ENCODE measurements at regions not wholly inside any gene's neighbourhood (a gene's known extent, or its start where the extent isn't known, plus 50 kb on each side); places are given as distances from the start of the nearest gene placed in this dataset.

- DNase-seq: no peak
These were observed 52.5 kb upstream of the PLEKHG7 start for GRCh38 chr12:92650228-92650822.

GRCh38 chr12:92649511-92650227, 53.1 kb upstream of the PLEKHG7 start:
- DNase-seq: peak; percentile 47

DNA sequence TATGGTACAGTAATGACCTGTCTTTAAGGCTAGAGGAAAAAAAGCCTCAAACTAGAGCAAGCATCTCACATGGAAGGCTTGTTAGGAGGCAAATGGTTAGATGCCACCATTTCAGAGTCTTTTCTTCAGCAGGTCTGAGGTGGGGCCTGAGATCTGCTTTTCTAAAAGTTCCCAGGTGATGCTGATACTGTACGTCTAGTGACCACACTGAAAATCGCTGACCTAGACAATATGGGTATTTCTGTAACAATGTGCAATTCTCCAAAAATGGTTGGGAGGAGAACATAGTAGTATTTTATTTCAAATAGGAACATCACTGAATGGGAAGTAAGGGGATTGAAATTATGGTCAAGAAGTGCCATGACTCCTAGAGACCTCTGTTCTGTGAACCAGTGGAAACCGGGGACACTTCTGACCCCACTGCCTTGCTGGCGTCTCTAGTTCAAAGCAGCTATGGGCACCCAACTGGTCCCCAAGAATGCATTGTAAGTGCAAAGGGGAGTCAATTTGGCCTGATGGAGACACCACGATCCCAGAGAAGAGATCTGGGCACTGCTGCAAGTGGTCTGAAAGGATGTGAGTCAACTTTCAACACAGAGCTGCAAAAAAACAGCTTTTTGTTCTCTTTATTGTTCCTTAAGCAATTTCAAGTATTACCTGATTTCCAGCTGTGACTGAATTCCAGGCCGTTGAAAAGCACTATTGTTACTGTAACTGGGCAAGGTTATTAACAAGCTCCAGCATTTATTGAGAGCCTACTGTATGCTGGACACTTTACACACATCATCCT, 54.4 kb upstream of the PLEKHG7 start:
- no peak for DNase-seq

- DNase-seq: no peak
These were observed 61.5 kb upstream of the PLEKHG7 start for GRCh38 chr12:92641291-92641690.

- no peak for DNase-seq
These were observed 62.1 kb upstream of the PLEKHG7 start for GRCh38 chr12:92640691-92641090.

DNA sequence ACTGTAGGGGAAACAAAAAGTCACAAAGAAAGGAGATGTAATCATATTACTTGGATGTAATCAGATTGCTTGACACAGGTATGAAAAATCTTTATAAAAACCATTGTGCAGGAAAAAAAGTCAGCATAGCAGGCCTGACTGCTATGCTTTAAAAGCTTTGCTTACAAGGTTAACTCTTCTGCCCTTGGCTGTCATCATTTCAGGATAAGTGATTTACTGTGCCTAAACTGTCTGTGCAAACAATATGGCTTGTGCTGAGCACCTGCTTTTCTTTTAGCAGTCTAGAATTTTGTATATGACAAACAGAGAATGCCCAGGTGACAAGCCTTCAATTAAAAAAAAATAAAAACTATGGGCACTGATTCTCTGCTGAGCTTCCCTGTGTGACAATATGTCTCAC, 63.8 kb upstream of the PLEKHG7 start:
- DNase-seq: no peak

GRCh38 chr12:92634730-92635129, 68.1 kb upstream of the PLEKHG7 start:
- DNase-seq: no peak

GRCh38 chr12:92634202-92634601, 68.6 kb upstream of the PLEKHG7 start:
- DNase-seq: no peak

DNA sequence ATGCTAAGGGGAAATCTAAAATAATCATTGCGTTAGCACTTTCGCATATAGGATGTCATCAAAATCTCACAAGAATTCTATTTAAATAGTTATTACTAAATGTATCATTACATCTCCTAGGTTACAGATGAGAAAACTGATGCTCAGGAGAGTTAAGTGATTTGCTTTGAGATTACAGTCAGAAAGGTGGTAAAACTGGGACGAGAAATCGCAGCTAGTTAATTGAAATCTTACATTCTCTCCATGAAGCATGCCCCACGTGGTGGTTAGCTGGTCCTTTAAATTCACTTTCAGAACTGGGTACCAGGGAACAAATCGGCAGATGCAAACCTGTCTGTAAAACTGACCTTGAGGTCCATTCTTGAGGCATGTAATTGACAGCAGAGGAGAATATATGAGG, 71.8 kb upstream of the PLEKHG7 start:
- no peak for DNase-seq

DNA sequence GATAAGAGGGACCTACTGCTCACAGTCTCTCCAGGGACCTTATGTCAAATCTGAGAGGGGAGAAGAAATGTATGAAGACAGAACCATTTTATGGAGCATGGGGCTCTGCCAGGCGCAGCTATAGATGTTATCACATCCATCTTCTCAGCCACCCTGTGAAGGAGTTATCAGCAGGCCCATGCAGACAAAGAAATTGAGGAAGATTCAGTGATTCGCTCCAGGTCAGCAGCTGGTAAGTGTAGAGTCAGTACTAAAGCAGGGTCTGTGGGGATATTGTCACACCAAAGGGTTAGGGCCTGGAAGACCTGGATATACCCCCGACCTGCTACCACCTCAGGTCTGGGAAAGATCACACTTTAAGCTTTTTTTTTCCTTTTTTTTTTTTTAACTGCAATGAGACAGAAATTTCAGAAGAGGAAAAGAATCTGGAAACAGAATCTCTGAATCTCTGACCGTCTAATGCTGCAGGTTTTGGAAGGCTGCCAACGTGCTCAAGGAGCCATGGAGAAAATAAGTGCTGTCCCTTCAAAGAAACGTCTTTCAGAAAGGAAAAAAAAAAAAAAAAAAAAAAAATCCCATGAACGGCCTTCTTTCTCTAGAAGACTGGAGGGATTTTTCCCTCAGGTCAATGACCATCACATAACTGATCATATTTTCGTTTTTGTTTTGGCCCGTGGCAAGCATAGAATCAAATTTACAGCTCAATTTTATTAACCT, 73.3 kb upstream of the PLEKHG7 start:
- no peak for DNase-seq

DNA sequence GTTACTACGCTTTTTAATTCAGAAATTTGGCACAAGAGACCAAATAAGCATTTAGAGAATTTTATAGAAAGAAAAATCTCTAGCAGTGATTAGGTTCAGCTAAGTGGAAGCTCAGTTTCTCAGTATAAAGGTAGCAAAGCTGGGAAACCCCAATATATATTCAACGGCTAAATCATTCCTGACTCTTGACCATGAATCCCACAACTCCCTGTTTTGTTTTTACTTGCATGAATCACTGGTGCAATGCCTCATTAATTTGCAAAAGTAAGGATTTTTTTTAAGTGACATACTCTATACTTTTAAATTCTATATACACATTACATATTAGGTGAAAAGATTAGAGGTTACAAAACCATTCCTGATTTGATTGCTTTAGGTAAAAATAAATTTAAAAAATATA, 74.3 kb upstream of the PLEKHG7 start:
- DNase-seq: no peak

DNA sequence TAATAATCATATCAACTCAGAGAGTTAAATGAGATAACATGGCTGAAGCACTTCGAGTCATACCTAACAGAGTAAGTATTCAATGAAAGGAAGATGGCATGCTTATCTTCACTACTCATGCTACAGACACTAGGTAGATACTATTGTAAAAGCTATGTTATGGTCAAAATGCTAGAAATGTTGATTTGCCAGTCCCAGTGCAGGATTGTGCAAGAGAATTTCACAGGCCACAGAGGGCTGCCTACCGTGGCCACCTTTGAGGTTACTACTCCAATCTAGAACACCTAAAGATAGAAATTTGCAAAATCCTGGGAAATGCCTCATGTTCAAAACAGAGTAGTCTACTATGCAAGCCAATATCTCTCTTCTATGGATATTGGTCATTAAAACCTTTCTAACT, 75.3 kb upstream of the PLEKHG7 start:
- no peak for DNase-seq

- DNase-seq: no peak
These were observed 77.0 kb upstream of the PLEKHG7 start for GRCh38 chr12:92625639-92626310.

DNA sequence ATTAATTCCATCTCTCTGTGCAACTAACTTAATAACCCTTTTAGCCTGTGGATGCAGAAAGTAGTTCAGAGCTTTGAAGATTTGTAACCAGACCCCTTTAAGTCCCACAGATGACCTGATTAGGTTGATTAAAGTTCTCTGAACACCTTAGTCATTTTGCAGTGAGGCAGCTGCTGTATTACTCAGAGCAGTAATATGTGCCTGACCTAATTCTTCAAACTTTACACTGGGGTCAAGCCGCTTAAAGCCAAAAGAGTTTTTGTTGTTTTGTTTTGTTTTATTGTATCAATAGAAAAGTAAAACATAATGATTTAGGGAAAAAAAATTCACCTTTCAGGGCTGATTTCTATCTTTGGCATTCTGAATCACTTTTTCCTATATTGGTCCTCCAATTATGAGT, 78.6 kb upstream of the PLEKHG7 start:
- no peak for DNase-seq

DNA sequence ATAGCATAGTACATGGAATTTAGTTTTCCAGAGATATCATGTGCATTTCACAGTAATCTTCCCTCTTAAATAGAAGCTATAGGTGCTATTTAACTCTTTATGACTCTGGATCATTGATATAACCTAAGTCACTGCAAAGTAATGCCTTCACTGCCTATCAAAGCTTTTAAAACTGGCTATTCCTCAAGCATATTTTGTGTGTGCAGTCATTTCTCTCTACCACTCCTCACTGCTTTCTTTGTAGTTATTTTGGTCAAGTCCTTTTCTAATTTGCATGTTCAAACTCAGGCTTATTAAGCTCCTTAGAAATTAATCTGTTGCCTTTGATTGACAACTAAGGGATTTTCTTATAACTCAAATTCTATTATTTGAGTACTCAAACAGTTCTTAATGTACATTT, 79.4 kb upstream of the PLEKHG7 start:
- no peak for DNase-seq

DNA sequence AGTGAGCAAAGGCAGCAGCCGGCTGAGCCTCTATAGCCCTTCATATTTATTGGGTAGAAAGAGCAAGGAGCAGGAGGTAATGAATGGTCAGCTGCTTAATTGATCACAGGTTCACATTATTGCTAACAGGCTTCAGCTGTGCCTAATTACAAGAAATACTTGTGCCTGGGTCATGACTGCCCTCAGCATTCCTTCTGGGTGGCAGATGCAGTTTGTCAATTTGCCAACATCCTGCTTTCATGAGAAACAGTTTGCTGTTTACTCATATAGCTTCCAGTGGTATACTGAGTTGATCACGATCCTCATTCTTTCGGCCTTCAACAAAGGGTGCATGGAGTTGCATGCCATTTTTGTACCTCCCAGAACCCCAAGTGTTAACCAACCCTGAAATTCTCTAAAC, 81.0 kb upstream of the PLEKHG7 start:
- no peak for DNase-seq

DNA sequence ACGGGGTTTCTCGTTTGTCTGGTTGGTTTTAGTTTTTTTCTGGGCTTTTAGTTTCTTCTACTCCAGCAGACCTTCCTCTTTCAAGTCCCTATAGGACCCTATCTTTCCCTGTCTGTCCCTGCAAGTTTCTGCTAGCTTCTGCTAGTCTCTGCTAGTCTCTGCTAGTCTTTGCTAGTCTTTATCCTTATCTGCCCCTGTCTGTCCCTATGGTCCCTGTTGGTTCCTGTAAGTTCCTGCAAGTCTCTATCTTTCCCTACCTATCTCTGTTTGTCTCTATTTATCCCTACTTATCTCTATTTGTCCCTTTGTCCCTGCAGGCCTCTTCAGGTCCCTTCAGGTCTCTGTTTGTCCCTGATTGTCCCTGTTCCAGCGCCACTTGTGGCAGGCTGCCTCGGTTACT, 81.5 kb upstream of the PLEKHG7 start:
- DNase-seq: no peak

- no peak for DNase-seq
These were observed 82.8 kb upstream of the PLEKHG7 start for GRCh38 chr12:92619730-92620684.

GRCh38 chr12:92619026-92619425, 83.8 kb upstream of the PLEKHG7 start:
- no peak for DNase-seq

DNA sequence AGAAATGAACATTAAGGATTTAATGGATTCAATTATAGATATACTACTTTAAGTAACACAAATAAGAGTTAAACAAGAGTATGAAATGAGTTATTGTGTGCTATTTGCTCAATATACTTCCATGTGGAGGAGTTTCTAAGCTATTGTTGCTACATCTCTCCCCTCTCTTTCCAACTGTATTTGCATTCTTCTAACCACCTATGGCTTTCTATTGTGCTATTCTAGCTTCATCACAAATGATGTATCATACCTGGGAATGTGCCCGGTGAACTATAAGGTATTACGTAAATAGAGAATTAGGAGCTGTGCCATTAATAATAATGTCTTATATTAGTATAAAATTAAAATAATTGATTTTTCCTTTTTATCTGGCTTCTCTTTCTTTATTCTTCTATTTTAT, 87.1 kb upstream of the PLEKHG7 start:
- DNase-seq: no peak

DNA sequence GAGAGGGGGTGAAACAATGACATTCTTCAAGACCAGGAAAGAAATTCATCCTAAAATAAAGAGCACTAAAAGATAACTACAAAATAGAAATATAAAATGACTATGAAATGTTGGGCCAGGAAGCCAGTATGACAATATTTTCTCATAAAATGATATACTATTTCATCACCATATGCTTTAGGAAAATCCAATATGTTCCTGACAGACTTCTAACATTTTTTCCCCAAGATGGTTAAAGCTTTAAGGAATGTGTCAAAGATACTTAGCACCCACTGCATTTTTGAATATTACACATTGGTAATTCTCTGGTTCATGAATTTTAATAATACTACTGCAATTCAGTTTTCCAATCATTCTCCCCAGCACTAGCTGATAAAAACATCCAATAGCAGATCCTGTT, 87.7 kb upstream of the PLEKHG7 start:
- no peak for DNase-seq

GRCh38 chr12:92614502-92614901, 88.3 kb upstream of the PLEKHG7 start:
- no peak for DNase-seq
